Ovary (tissue), 3 donors: ENCODE measurements at regions not wholly inside any gene's neighbourhood (a gene's known extent, or its start where the extent isn't known, plus 50 kb on each side); places are given as distances from the start of the nearest gene placed in this dataset.

Source experiments
- CTCF ChIP-seq, 3 donors: fragments of 450-650 bp in 2 of 3; fragments of 200-600 bp in 1 of 3; IDR thresholded peaks; one replicate each; pipeline versions ENCODE4 v1.5.1 to v1.8.0; 2016 to 2022; ENCODE audit warnings: antibody characterized with exemption in 3 of 3, mild to moderate bottlenecking in 1 of 3
- POLR2A ChIP-seq: fragments of 450-650 bp; IDR thresholded peaks from one replicate; pipeline ENCODE4 v1.6.1; 2017; ENCODE audit warnings: antibody characterized with exemption, mild to moderate bottlenecking, moderate library complexity
- donor health status: DM: no; HTN: no; CAD: no.

GRCh38 chrX:25130619-25131018 is 114.9 kb upstream of the ARX start:
- no peak for TF ChIP-seq POLR2A
- no peak for TF ChIP-seq CTCF (IDR thresholded peaks at IDR 0.05)
